ENCODE measurements at regions not wholly inside any gene's neighbourhood (a gene's known extent, or its start where the extent isn't known, plus 50 kb on each side); places are given as distances from the start of the nearest gene placed in this dataset.

DNA sequence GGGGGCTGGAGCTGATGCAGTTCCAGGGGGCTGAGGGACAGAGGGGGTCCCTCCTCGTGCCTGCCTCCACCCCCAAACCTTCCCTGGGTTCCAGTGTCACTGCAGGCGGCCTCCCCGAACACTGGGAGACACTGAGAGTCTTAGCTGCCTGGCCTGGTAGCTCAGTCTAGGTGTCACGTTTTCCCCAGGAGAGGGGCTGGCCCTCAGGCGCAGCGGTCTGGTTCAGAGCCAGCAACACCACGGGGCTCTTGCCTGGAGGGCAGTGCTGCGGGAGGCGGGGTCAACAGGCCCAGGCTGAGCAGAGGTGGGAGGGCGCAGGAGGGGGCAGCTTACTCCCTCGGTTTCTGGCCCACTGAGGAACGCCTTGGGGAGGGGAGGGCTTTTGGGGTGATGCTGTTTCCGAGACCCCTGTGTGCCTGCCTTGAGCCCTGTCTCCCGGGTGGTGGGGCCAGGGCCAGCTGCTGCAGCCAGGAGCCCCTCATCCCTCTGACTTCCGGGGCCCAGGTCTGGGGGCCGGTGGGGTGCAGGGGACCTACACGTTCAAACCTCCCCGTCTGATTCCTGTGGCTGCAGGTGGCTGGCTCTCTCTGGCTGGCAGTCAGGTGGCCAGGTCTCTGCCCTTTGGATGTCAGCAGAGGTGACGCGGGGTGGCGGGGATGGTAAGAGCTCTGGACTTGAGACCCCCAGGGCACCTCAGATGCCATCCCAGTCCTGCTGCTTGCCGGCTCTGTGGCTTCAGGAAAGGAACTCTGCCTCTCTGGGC, 89.3 kb upstream of the GSE1 start (continued):
- TF ChIP-seq, protein P1, sequence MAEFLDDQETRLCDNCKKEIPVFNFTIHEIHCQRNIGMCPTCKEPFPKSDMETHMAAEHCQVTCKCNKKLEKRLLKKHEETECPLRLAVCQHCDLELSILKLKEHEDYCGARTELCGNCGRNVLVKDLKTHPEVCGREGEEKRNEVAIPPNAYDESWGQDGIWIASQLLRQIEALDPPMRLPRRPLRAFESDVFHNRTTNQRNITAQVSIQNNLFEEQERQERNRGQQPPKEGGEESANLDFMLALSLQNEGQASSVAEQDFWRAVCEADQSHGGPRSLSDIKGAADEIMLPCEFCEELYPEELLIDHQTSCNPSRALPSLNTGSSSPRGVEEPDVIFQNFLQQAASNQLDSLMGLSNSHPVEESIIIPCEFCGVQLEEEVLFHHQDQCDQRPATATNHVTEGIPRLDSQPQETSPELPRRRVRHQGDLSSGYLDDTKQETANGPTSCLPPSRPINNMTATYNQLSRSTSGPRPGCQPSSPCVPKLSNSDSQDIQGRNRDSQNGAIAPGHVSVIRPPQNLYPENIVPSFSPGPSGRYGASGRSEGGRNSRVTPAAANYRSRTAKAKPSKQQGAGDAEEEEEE (CRISPR knock-in tag; IDR thresholded peaks at IDR 0.05; ENCODE audit: borderline replicate concordance) = no peak
- TF ChIP-seq, protein P2, sequence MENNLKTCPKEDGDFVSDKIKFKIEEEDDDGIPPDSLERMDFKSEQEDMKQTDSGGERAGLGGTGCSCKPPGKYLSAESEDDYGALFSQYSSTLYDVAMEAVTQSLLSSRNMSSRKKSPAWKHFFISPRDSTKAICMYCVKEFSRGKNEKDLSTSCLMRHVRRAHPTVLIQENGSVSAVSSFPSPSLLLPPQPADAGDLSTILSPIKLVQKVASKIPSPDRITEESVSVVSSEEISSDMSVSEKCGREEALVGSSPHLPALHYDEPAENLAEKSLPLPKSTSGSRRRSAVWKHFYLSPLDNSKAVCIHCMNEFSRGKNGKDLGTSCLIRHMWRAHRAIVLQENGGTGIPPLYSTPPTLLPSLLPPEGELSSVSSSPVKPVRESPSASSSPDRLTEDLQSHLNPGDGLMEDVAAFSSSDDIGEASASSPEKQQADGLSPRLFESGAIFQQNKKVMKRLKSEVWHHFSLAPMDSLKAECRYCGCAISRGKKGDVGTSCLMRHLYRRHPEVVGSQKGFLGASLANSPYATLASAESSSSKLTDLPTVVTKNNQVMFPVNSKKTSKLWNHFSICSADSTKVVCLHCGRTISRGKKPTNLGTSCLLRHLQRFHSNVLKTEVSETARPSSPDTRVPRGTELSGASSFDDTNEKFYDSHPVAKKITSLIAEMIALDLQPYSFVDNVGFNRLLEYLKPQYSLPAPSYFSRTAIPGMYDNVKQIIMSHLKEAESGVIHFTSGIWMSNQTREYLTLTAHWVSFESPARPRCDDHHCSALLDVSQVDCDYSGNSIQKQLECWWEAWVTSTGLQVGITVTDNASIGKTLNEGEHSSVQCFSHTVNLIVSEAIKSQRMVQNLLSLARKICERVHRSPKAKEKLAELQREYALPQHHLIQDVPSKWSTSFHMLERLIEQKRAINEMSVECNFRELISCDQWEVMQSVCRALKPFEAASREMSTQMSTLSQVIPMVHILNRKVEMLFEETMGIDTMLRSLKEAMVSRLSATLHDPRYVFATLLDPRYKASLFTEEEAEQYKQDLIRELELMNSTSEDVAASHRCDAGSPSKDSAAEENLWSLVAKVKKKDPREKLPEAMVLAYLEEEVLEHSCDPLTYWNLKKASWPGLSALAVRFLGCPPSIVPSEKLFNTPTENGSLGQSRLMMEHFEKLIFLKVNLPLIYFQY (CRISPR knock-in tag; IDR thresholded peaks at IDR 0.05; ENCODE audit: borderline replicate concordance) = no peak; the same call in 1 of the 2 replicates
- TF ChIP-seq ZNF224 (CRISPR knock-in tag; IDR thresholded peaks at IDR 0.05) (peak; percentile 54; the same call in 1 of the 2 replicates), GTF2F1 (IDR thresholded peaks at IDR 0.05; ENCODE audit: low read length) (no peak), TCF12 (IDR thresholded peaks at IDR 0.05) (no peak), TCF12 (CRISPR knock-in tag; IDR thresholded peaks at IDR 0.05) (no peak), SALL2 (CRISPR knock-in tag; IDR thresholded peaks at IDR 0.05) (peak; percentile 68), HNRNPK (IDR thresholded peaks at IDR 0.05; ENCODE audit: low read depth, low read length, poor library complexity, severe bottlenecking) (no peak), KDM3A (CRISPR knock-in tag; IDR thresholded peaks at IDR 0.05; ENCODE audit: low read depth) (no peak), ZNF660 (CRISPR knock-in tag; IDR thresholded peaks at IDR 0.05; ENCODE audit: borderline replicate concordance, low read depth) (no peak), NFE2L1 (CRISPR knock-in tag; IDR thresholded peaks at IDR 0.05; ENCODE audit: borderline replicate concordance) (no peak), RELA (CRISPR knock-in tag; IDR thresholded peaks at IDR 0.05) (no peak), NCOR1 (IDR thresholded peaks at IDR 0.05; ENCODE audit: borderline replicate concordance, low read length) (no peak)
- TF ChIP-seq, protein P3, sequence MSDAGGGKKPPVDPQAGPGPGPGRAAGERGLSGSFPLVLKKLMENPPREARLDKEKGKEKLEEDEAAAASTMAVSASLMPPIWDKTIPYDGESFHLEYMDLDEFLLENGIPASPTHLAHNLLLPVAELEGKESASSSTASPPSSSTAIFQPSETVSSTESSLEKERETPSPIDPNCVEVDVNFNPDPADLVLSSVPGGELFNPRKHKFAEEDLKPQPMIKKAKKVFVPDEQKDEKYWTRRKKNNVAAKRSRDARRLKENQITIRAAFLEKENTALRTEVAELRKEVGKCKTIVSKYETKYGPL (CRISPR knock-in tag; IDR thresholded peaks at IDR 0.05) = no peak
- TF ChIP-seq, protein P4, sequence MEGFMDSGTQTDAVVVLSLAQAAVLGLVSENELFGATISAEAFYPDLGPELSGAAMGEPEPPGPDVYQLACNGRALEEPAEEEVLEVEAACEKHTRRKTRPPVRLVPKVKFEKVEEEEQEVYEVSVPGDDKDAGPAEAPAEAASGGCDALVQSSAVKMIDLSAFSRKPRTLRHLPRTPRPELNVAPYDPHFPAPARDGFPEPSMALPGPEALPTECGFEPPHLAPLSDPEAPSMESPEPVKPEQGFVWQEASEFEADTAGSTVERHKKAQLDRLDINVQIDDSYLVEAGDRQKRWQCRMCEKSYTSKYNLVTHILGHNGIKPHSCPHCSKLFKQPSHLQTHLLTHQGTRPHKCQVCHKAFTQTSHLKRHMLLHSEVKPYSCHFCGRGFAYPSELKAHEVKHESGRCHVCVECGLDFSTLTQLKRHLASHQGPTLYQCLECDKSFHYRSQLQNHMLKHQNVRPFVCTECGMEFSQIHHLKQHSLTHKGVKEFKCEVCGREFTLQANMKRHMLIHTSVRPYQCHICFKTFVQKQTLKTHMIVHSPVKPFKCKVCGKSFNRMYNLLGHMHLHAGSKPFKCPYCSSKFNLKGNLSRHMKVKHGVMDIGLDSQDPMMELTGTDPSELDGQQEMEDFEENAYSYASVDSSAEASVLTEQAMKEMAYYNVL (CRISPR knock-in tag; IDR thresholded peaks at IDR 0.05; ENCODE audit: borderline replicate concordance) = no peak; the same call in 1 of the 2 replicates
- TF ChIP-seq, protein P5, sequence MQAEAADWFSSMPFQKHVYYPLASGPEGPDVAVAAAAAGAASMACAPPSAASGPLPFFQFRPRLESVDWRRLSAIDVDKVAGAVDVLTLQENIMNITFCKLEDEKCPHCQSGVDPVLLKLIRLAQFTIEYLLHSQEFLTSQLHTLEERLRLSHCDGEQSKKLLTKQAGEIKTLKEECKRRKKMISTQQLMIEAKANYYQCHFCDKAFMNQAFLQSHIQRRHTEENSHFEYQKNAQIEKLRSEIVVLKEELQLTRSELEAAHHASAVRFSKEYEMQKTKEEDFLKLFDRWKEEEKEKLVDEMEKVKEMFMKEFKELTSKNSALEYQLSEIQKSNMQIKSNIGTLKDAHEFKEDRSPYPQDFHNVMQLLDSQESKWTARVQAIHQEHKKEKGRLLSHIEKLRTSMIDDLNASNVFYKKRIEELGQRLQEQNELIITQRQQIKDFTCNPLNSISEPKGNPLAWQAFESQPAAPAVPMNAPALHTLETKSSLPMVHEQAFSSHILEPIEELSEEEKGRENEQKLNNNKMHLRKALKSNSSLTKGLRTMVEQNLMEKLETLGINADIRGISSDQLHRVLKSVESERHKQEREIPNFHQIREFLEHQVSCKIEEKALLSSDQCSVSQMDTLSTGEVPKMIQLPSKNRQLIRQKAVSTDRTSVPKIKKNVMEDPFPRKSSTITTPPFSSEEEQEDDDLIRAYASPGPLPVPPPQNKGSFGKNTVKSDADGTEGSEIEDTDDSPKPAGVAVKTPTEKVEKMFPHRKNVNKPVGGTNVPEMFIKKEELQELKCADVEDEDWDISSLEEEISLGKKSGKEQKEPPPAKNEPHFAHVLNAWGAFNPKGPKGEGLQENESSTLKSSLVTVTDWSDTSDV (CRISPR knock-in tag; IDR thresholded peaks at IDR 0.05) = peak; percentile 81; the same call in 1 of the 2 replicates
